Keratinocyte (primary cell): ENCODE measurements at regions not wholly inside any gene's neighbourhood (a gene's known extent, or its start where the extent isn't known, plus 50 kb on each side); places are given as distances from the start of the nearest gene placed in this dataset.

Source experiments
- CTCF ChIP-seq, 3 experiments: IDR thresholded peaks in 1 of 3; conservative IDR thresholded peaks in 1 of 3; optimal IDR thresholded peaks in 1 of 3; 2 replicates in 2 of 3; 3 replicates in 1 of 3; pipeline versions ENCODE3 to v1.5.1; 2011; ENCODE audit warnings: low read length in 3 of 3, mild to moderate bottlenecking in 3 of 3, moderate library complexity in 2 of 3, control low read depth in 1 of 3, inconsistent platforms in 1 of 3; ENCODE audit not compliant: insufficient read depth in 2 of 3; ENCODE audit errors: extremely low read depth in 1 of 3
- EZH2 ChIP-seq: IDR thresholded peaks from one replicate; pipeline ENCODE4 v1.6.1; 2012; ENCODE audit warnings: inconsistent platforms, mild to moderate bottlenecking, low read length, moderate library complexity

- TF ChIP-seq CTCF (optimal IDR thresholded peaks at IDR 0.05 in 1 of 3, IDR thresholded peaks at IDR 0.05 in 1 of 3, conservative IDR thresholded peaks at IDR 0.05 in 1 of 3; ENCODE audit: extremely low read depth in 1 of 3, insufficient read depth in 2 of 3, low read length in 3 of 3) (no peak), EZH2 (no peak)
Observed at GRCh38 chr7:80026766-80027165, 107.9 kb upstream of the GNAI1 start.
